ENCODE measurements at regions not wholly inside any gene's neighbourhood (a gene's known extent, or its start where the extent isn't known, plus 50 kb on each side); places are given as distances from the start of the nearest gene placed in this dataset.

GRCh38 chr12:126346087-126346486 lies 1280.9 kb downstream of the AACS start:
- peak; percentile 22 for TF ChIP-seq CTCF (IDR thresholded peaks at IDR 0.05; ENCODE audit: low read depth, low read length)
- TF ChIP-seq POLR2A (IDR thresholded peaks at IDR 0.05; ENCODE audit: extremely low read depth, insufficient read length), result no peak
